ENCODE measurements at regions not wholly inside any gene's neighbourhood (a gene's known extent, or its start where the extent isn't known, plus 50 kb on each side); places are given as distances from the start of the nearest gene placed in this dataset.

GRCh38 chr2:117762454-117762853 lies 52.0 kb upstream of the DDX18 start:
- Histone ChIP-seq H3K9me3 (ENCODE audit: insufficient read depth, low read length) (no peaks in the 10 kb centered on the region), H3K79me2 (ENCODE audit: low read length) (no peaks in the 10 kb centered on the region), H3K9ac (ENCODE audit: low read length) (no peak overlapping the region), H3K4me1 (ENCODE audit: low read length) (no peaks in the 10 kb centered on the region), H3K27me3 (ENCODE audit: low read depth, low read length) (no peaks in the 10 kb centered on the region), H2AFZ (ENCODE audit: low read depth, low read length) (no peak overlapping the region), H3K4me3 (ENCODE audit: low read length) (no peak overlapping the region), H3K27ac (ENCODE audit: low read length) (no peak overlapping the region), H3K4me2 (ENCODE audit: low read length) (no peak overlapping the region), H3K36me3 (replicated peaks; ENCODE audit: low read depth, low read length) (no peaks in the 10 kb centered on the region), H4K20me1 (ENCODE audit: insufficient read depth, low read length) (no peaks in the 10 kb centered on the region)
- no peak for TF ChIP-seq CTCF (IDR thresholded peaks at IDR 0.05; ENCODE audit: low read depth, low read length)

- no peak for TF ChIP-seq EZH2phosphoT487 (IDR thresholded peaks at IDR 0.05; ENCODE audit: low read depth)
- TF ChIP-seq CTCF (IDR thresholded peaks at IDR 0.05; ENCODE audit: low read depth, low read length): no peak
- Histone ChIP-seq H3K27me3 (ENCODE audit: low read depth, low read length) (no peaks in the 10 kb centered on the region), H3K4me3 (ENCODE audit: low read length) (no peak overlapping the region), H3K4me1 (ENCODE audit: low read length) (no peaks in the 10 kb centered on the region), H2AFZ (ENCODE audit: low read depth, low read length) (no peak overlapping the region), H3K79me2 (ENCODE audit: low read length) (no peaks in the 10 kb centered on the region), H3K36me3 (replicated peaks; ENCODE audit: low read depth, low read length) (no peaks in the 10 kb centered on the region), H3K9me3 (ENCODE audit: insufficient read depth, low read length) (no peaks in the 10 kb centered on the region), H3K27ac (ENCODE audit: low read length) (no peak overlapping the region), H3K9ac (ENCODE audit: low read length) (no peak overlapping the region), H4K20me1 (ENCODE audit: insufficient read depth, low read length) (no peaks in the 10 kb centered on the region), H3K4me2 (ENCODE audit: low read length) (no peak overlapping the region)
Observed at GRCh38 chr2:117763804-117764203, 50.7 kb upstream of the DDX18 start.

Measured in OCI-LY3 (cell line).